OCI-LY1 (cell line): ENCODE measurements at regions not wholly inside any gene's neighbourhood (a gene's known extent, or its start where the extent isn't known, plus 50 kb on each side); places are given as distances from the start of the nearest gene placed in this dataset.

Experiments used
- H2AFZ ChIP-seq: fragments of 200-600 bp; sonication (generic), shearing (Covaris generic); 2 replicates; pipeline ENCODE4 v1.6.0; 2014; ENCODE audit warnings: antibody characterized with exemption, mild to moderate bottlenecking, low read length
- H3F3A ChIP-seq: fragments of 200-600 bp; sonication (generic), shearing (Covaris generic); 2 replicates; pipeline ENCODE4 v1.6.0; 2014; ENCODE audit warnings: mild to moderate bottlenecking, antibody characterized with exemption, low read length, moderate library complexity; ENCODE audit not compliant: insufficient read depth
- H3K27ac ChIP-seq: fragments of 200-600 bp; sonication (generic); 2 replicates; pipeline ENCODE4 v1.5.1; 2014; ENCODE audit warnings: low read length, mixed run types, mild to moderate bottlenecking, low read depth; ENCODE audit not compliant: poor library complexity, severe bottlenecking
- H3K27me3 ChIP-seq: fragments of 200-600 bp; sonication (generic); 2 replicates; pipeline ENCODE4 v1.6.0; 2014; ENCODE audit warnings: antibody characterized with exemption, mild to moderate bottlenecking, low read length, moderate library complexity; ENCODE audit not compliant: insufficient read depth
- H3K36me3 ChIP-seq: fragments of 200-600 bp; sonication (generic); 2 replicates; pipeline ENCODE4 v1.6.1; 2014; ENCODE audit warnings: mild to moderate bottlenecking, antibody characterized with exemption, low read length, moderate library complexity, mixed read lengths; ENCODE audit not compliant: insufficient read depth
- H3K4me1 ChIP-seq: fragments of 200-600 bp; sonication (generic); 2 replicates; pipeline ENCODE4 v1.5.1; 2014; ENCODE audit warnings: mild to moderate bottlenecking, low read length, moderate library complexity; ENCODE audit not compliant: insufficient read depth, severe bottlenecking
- H3K4me2 ChIP-seq: fragments of 200-600 bp; sonication (generic), shearing (Covaris generic); 2 replicates; pipeline ENCODE4 v1.6.1; 2014; ENCODE audit warnings: low read length
- H3K4me3 ChIP-seq: fragments of 200-600 bp; sonication (generic); 2 replicates; pipeline ENCODE4 v1.5.1; 2014; ENCODE audit warnings: low read length, low read depth, mild to moderate bottlenecking, mixed read lengths; ENCODE audit not compliant: poor library complexity, severe bottlenecking
- H3K79me2 ChIP-seq: fragments of 200-600 bp; shearing (Covaris generic); 2 replicates; pipeline ENCODE4 v1.6.1; 2016; ENCODE audit warnings: mixed run types, low read length, mixed read lengths; ENCODE audit not compliant: insufficient read depth
- H3K9ac ChIP-seq: fragments of 200-600 bp; sonication (generic), shearing (Covaris generic); 2 replicates; pipeline ENCODE4 v1.6.1; 2014; ENCODE audit warnings: mild to moderate bottlenecking, low read length, mixed read lengths
- H3K9me2 ChIP-seq: fragments of 200-600 bp; sonication (generic), shearing (Covaris generic); 2 replicates; pipeline ENCODE4 v1.6.1; 2014; ENCODE audit warnings: low read depth, mild to moderate bottlenecking, low read length, mixed read lengths
- H3K9me3 ChIP-seq: fragments of 200-600 bp; shearing (Covaris generic); 2 replicates; pipeline ENCODE4 v1.6.1; 2014; ENCODE audit warnings: low read length, mixed read lengths
- H4K20me1 ChIP-seq: fragments of 200-600 bp; sonication (generic), shearing (Covaris generic); 2 replicates; pipeline ENCODE4 v1.6.0; 2016; ENCODE audit warnings: mild to moderate bottlenecking, low read length; ENCODE audit not compliant: insufficient read depth
- CTCF ChIP-seq: fragments of 200-600 bp; sonication (generic), shearing (Covaris generic); IDR thresholded peaks from 2 replicates; pipeline ENCODE4 v1.5.1; 2017; ENCODE audit warnings: mild to moderate bottlenecking, antibody characterized with exemption, low read length, moderate library complexity, mixed read lengths
- EZH2 ChIP-seq: fragments of 200-600 bp; sonication (generic), shearing (Covaris generic); IDR thresholded peaks from 2 replicates; pipeline ENCODE4 v1.8.0; 2017; ENCODE audit warnings: borderline replicate concordance, mixed run types, mild to moderate bottlenecking, antibody characterized with exemption, low read length, moderate library complexity, mixed read lengths

- no peaks in the 10 kb centered on the region for H3K27me3 ChIP-seq
- no peaks in the 10 kb centered on the region for H4K20me1 ChIP-seq
- no peaks in the 10 kb centered on the region for H3F3A ChIP-seq
- no peaks in the 10 kb centered on the region for H3K36me3 ChIP-seq
- no peaks in the 10 kb centered on the region for H3K9me2 ChIP-seq
- no peaks in the 10 kb centered on the region for H3K9me3 ChIP-seq
- H3K4me1 ChIP-seq = no peaks in the 10 kb centered on the region
- no peaks in the 10 kb centered on the region for H3K79me2 ChIP-seq
- H3K4me3 ChIP-seq = no peak overlapping the region
- H2AFZ ChIP-seq = no peak overlapping the region
- no peak overlapping the region for H3K4me2 ChIP-seq
- no peak for TF ChIP-seq CTCF
- TF ChIP-seq EZH2 = no peak
- H3K27ac ChIP-seq = no peak overlapping the region
- no peak overlapping the region for H3K9ac ChIP-seq
These were observed 81.3 kb upstream of the NAALADL2 start for GRCh38 chr3:174777813-174778212.

- no peaks in the 10 kb centered on the region for H3K36me3 ChIP-seq
- TF ChIP-seq CTCF (no peak), EZH2 (no peak)
- no peak overlapping the region for H2AFZ ChIP-seq
- no peaks in the 10 kb centered on the region for H3F3A ChIP-seq
- H3K4me3 ChIP-seq = no peak overlapping the region
- no peaks in the 10 kb centered on the region for H3K9me3 ChIP-seq
- H3K4me1 ChIP-seq = no peaks in the 10 kb centered on the region
- no peaks in the 10 kb centered on the region for H3K9me2 ChIP-seq
- no peaks in the 10 kb centered on the region for H3K27me3 ChIP-seq
- H3K79me2 ChIP-seq = no peaks in the 10 kb centered on the region
- no peak overlapping the region for H3K27ac ChIP-seq
- H3K4me2 ChIP-seq = no peak overlapping the region
- H3K9ac ChIP-seq = no peak overlapping the region
- H4K20me1 ChIP-seq = no peaks in the 10 kb centered on the region
These were observed 75.6 kb upstream of the NAALADL2 start for GRCh38 chr3:174783502-174783901.

DNA sequence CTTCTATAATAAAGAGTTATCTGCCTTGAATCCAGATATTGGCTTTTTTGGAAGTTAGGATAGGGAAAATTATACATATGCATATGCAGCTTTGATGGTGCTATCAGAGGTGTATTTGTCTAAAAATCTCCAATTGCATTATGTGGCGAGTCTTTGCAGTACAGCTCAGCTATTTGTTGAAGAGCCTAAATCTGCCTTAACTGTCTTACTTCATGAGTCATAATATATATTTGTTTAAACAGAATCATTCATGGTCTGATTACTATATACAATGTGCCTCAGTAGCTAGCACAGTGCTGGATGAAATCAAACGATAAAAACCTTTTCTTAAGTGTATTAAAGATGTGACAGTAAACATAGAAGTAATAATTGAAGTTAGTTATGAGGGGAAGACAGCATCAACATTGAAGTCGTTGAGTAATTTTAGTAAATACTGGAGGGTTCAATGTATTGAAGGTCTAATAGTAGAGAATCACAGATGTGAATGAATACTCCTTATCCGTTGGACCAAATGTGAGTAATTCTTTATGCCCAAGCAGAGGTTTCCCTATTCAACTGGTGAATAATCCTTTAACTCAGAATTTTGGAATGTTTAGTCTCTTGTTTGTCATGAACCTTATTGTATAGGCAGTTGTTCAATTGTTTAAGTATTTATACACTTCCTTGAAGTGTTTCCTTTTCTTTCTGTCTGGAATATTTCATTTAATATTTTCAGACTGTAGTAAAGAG lies 74.8 kb upstream of the NAALADL2 start:
- H3K27ac ChIP-seq = no peak overlapping the region
- no peaks in the 10 kb centered on the region for H3K9me2 ChIP-seq
- H3K79me2 ChIP-seq = no peaks in the 10 kb centered on the region
- no peak overlapping the region for H3K4me2 ChIP-seq
- H3K36me3 ChIP-seq = no peaks in the 10 kb centered on the region
- H3K4me3 ChIP-seq = no peak overlapping the region
- H3K4me1 ChIP-seq = no peaks in the 10 kb centered on the region
- no peaks in the 10 kb centered on the region for H3K9me3 ChIP-seq
- H3K9ac ChIP-seq = no peak overlapping the region
- no peaks in the 10 kb centered on the region for H4K20me1 ChIP-seq
- no peaks in the 10 kb centered on the region for H3K27me3 ChIP-seq
- no peak overlapping the region for H2AFZ ChIP-seq
- no peaks in the 10 kb centered on the region for H3F3A ChIP-seq
- TF ChIP-seq EZH2 (no peak), CTCF (no peak)
